SK-N-SH (cell line): ENCODE measurements at regions not wholly inside any gene's neighbourhood (a gene's known extent, or its start where the extent isn't known, plus 50 kb on each side); places are given as distances from the start of the nearest gene placed in this dataset.

Experiments used
- CTCF ChIA-PET: fragments of 300-600, 350-600 bp; formaldehyde crosslinking; extraction: SDS; loops from one replicate; lab custom pipeline; 2021; lab: Yijun Ruan, JAX
- POLR2A ChIA-PET: fragments of 350-600 bp; sonication (Branson Sonifier 250); formaldehyde crosslinking; extraction: SDS; loops from one replicate; lab custom pipeline; 2020; ENCODE audit warnings: antibody characterized with exemption, inconsistent platforms; lab: Yijun Ruan, JAX
- DNase-seq: peaks from one replicate; pipeline ENCODE4 v3.0.0; 2012
- H2AFZ ChIP-seq: fragments of 200-600 bp; sonication (generic); 2 replicates; pipeline ENCODE4 v1.8.1; 2016; ENCODE audit warnings: antibody characterized with exemption, mild to moderate bottlenecking, low read depth
- H3F3A ChIP-seq: fragments of 200-600 bp; sonication (generic); replicated peaks from 2 replicates; pipeline ENCODE3; 2016; ENCODE audit warnings: antibody characterized with exemption, mild to moderate bottlenecking; ENCODE audit not compliant: insufficient read depth
- H3K27ac ChIP-seq, 2 experiments: fragments of 200-500 bp in 1 of 2; fragments of 200-600 bp in 1 of 2; sonication (Bioruptor generic) in 1 of 2; sonication (generic), shearing (Covaris generic) in 1 of 2; 2 replicates each; pipeline versions ENCODE4 v1.5.1 to v1.6.1; 2014 to 2016; ENCODE audit warnings: low read depth in 2 of 2, inconsistent platforms in 1 of 2, low read length in 1 of 2, mild to moderate bottlenecking in 1 of 2, mixed read lengths in 1 of 2
- H3K27me3 ChIP-seq: fragments of 200-600 bp; sonication (generic), shearing (Covaris generic); 2 replicates; pipeline ENCODE4 v1.6.1; 2016; ENCODE audit warnings: mixed run types; ENCODE audit not compliant: insufficient read depth
- H3K36me3 ChIP-seq, 2 experiments: fragments of 200-500 bp in 1 of 2; fragments of 200-600 bp in 1 of 2; sonication (Bioruptor generic) in 1 of 2; sonication (generic) in 1 of 2; replicated peaks in 1 of 2; 2 replicates each; pipeline versions ENCODE3 to v1.5.1; 2014 to 2016; ENCODE audit warnings: low read length in 1 of 2, mild to moderate bottlenecking in 1 of 2; ENCODE audit not compliant: insufficient read depth in 2 of 2, control insufficient read depth in 1 of 2
- H3K4me1 ChIP-seq, 2 experiments: fragments of 200-500 bp in 1 of 2; fragments of 200-600 bp in 1 of 2; sonication (Bioruptor generic) in 1 of 2; sonication (generic), shearing (Covaris generic) in 1 of 2; 2 replicates each; pipeline versions ENCODE4 v1.5.1 to v1.6.1; 2014 to 2016; ENCODE audit warnings: low read depth in 1 of 2, low read length in 1 of 2, mixed run types in 1 of 2; ENCODE audit not compliant: insufficient read depth in 2 of 2, control insufficient read depth in 1 of 2
- H3K4me2 ChIP-seq: fragments of 200-600 bp; sonication (generic), shearing (Covaris generic); 2 replicates; pipeline ENCODE4 v1.6.1; 2017; ENCODE audit warnings: mixed run types
- H3K4me3 ChIP-seq, 2 experiments: fragments of 200-500 bp in 1 of 2; fragments of 200-600 bp in 1 of 2; sonication (Bioruptor generic) in 1 of 2; sonication (generic), shearing (Covaris generic) in 1 of 2; 2 replicates each; pipeline versions ENCODE4 v1.5.1 to v1.8.1; 2014 to 2016; ENCODE audit warnings: low read depth in 2 of 2, inconsistent platforms in 1 of 2, low read length in 1 of 2, mild to moderate bottlenecking in 1 of 2, mixed read lengths in 1 of 2, moderate library complexity in 1 of 2
- H3K79me2 ChIP-seq: fragments of 200-600 bp; sonication (generic); 2 replicates; pipeline ENCODE4 v1.8.1; 2017; ENCODE audit warnings: mild to moderate bottlenecking; ENCODE audit not compliant: insufficient read depth
- H3K9ac ChIP-seq: fragments of 200-600 bp; sonication (generic); 2 replicates; pipeline ENCODE4 v1.6.1; 2017; ENCODE audit warnings: mixed run types
- H3K9me2 ChIP-seq: fragments of 200-600 bp; sonication (generic); 2 replicates; pipeline ENCODE4 v1.6.1; 2017; ENCODE audit warnings: mixed run types
- H3K9me3 ChIP-seq: fragments of 200-600 bp; sonication (generic); 2 replicates; pipeline ENCODE4 v1.6.1; 2017; ENCODE audit warnings: mixed run types, mild to moderate bottlenecking, moderate library complexity
- H4K20me1 ChIP-seq: fragments of 200-600 bp; sonication (generic); 2 replicates; pipeline ENCODE4 v1.6.1; 2017; ENCODE audit warnings: mild to moderate bottlenecking, mixed run types; ENCODE audit not compliant: insufficient read depth
- EZH2phosphoT487 ChIP-seq: fragments of 200-600 bp; sonication (generic); IDR thresholded peaks from 2 replicates; pipeline ENCODE4 v1.6.1; 2017; ENCODE audit warnings: low read depth, mixed run types, mild to moderate bottlenecking, antibody characterized with exemption, moderate library complexity, borderline replicate concordance
- FOXJ3 ChIP-seq: sonication (generic); formaldehyde crosslinking; IDR thresholded peaks from 2 replicates; pipeline ENCODE4 v1.5.1; 2020; ENCODE audit warnings: mild to moderate bottlenecking, missing genetic modification reagents
- FOXM1 ChIP-seq: IDR thresholded peaks from 2 replicates; pipeline ENCODE4 v1.4.0; 2012; ENCODE audit warnings: low read depth, mild to moderate bottlenecking
- GABPA ChIP-seq: IDR thresholded peaks from 2 replicates; pipeline ENCODE4 v1.4.0; 2012; ENCODE audit warnings: low read depth, mild to moderate bottlenecking
- JUND ChIP-seq: IDR thresholded peaks from 2 replicates; pipeline ENCODE4 v1.4.0; 2012
- MEF2A ChIP-seq: IDR thresholded peaks from 2 replicates; pipeline ENCODE4 v1.4.0; 2012; ENCODE audit warnings: low read depth, borderline replicate concordance
- NFIC ChIP-seq: IDR thresholded peaks from 2 replicates; pipeline ENCODE4 v1.4.0; 2012; ENCODE audit warnings: borderline replicate concordance
- RAD21 ChIP-seq: IDR thresholded peaks from 2 replicates; pipeline ENCODE4 v1.6.1; 2012; ENCODE audit warnings: mild to moderate bottlenecking, low read length
- RCOR1 ChIP-seq: fragments of 150-350 bp; IDR thresholded peaks from 2 replicates; pipeline ENCODE4 v1.6.1; 2017; ENCODE audit warnings: antibody characterized with exemption, low read length
- REST ChIP-seq: IDR thresholded peaks from 2 replicates; pipeline ENCODE4 v1.6.1; 2012; ENCODE audit warnings: mild to moderate bottlenecking, low read depth, low read length, moderate library complexity
- RFX5 ChIP-seq: IDR thresholded peaks from 2 replicates; pipeline ENCODE4 v1.6.1; 2012; ENCODE audit warnings: mild to moderate bottlenecking, improper control_type of control experiment, low read length
- SIN3A ChIP-seq: IDR thresholded peaks from 2 replicates; pipeline ENCODE4 v1.6.1; 2012; ENCODE audit warnings: low read depth, mild to moderate bottlenecking, low read length, moderate library complexity, borderline replicate concordance
- TCF12 ChIP-seq: IDR thresholded peaks from 2 replicates; pipeline ENCODE4 v1.4.0; 2012
- USF1 ChIP-seq: IDR thresholded peaks from 2 replicates; pipeline ENCODE4 v1.4.0; 2012; ENCODE audit warnings: low read depth, borderline replicate concordance
- USF2 ChIP-seq: fragments of 150-350 bp; IDR thresholded peaks from 2 replicates; pipeline ENCODE4 v1.6.1; 2017; ENCODE audit warnings: antibody characterized with exemption, low read length, low read depth, borderline replicate concordance
- YY1 ChIP-seq: IDR thresholded peaks from 2 replicates; pipeline ENCODE4 v1.4.0; 2012; ENCODE audit warnings: low read depth, mild to moderate bottlenecking
- WGBS: methylation state at CpG from one replicate; pipeline ENCODE4 v1.1.6; 2017; ENCODE audit warnings: low lambda C conversion rate; 5-methylcytosine and 5-hydroxymethylcytosine counted together

GRCh38 chr17:79182176-79183042 is 107.8 kb downstream of the ENGASE start:
- 28% methylated on average over 27 of the region's 68 CpGs for WGBS
- Histone ChIP-seq H3K4me1 (peaks cover 0 to 3% of the 10 kb centered on the region in 2 experiments; a peak in 1 of 4 replicates), H3K27ac (no peak overlapping the region), H3K36me3 (no peaks in the 10 kb centered on the region), H3K79me2 (no peaks in the 10 kb centered on the region), H3F3A (no peaks in the 10 kb centered on the region), H3K27me3 (peaks cover 85% of the 10 kb centered on the region), H3K9ac (no peak overlapping the region), H3K4me2 (no peak overlapping the region), H3K9me3 (no peaks in the 10 kb centered on the region), H3K9me2 (no peaks in the 10 kb centered on the region), H2AFZ (no peak overlapping the region), H3K4me3 (no peak overlapping the region), H4K20me1 (peaks cover 12% of the 10 kb centered on the region; the same call in 1 of the 2 replicates)
- POLR2A ChIA-PET = no interaction called here
- DNase-seq = no peak
- CTCF ChIA-PET = interaction anchor here (0.9 to 34.2 kb wide), 6 partner anchors 9 to 219 kb away, joined by 3 to 571 read pairs (median 6); no protein-coding TSS in a partner anchor
- no peak for TF ChIP-seq FOXJ3 (CRISPR knock-in tag)
- no peak for TF ChIP-seq GABPA
- TF ChIP-seq NFIC = no peak
- TF ChIP-seq REST = no peak

- H3K36me3 ChIP-seq = no peaks in the 10 kb centered on the region
- H3K4me3 ChIP-seq = no peak overlapping the region
- H3K27ac ChIP-seq = no peak overlapping the region
- H3K79me2 ChIP-seq = no peaks in the 10 kb centered on the region
- DNase-seq = no peak
- no peak overlapping the region for H3K9ac ChIP-seq
- ChIA-PET CTCF (interaction anchor here (0.9 to 34.2 kb wide), 10 partner anchors 8 to 221 kb away, joined by 3 to 571 read pairs (median 7); no protein-coding TSS in a partner anchor), POLR2A (no interaction called here)
- peaks cover 0 to 3% of the 10 kb centered on the region in 2 experiments; a peak in 1 of 4 replicates for H3K4me1 ChIP-seq
- no peak overlapping the region for H3K4me2 ChIP-seq
- 68% methylated on average over 20 of the region's 20 CpGs for WGBS
- peaks cover 9% of the 10 kb centered on the region; the same call in 1 of the 2 replicates for H4K20me1 ChIP-seq
- no peaks in the 10 kb centered on the region for H3K9me2 ChIP-seq
- H3F3A ChIP-seq = no peaks in the 10 kb centered on the region
- TF ChIP-seq SIN3A = no peak
- TF ChIP-seq TCF12 = no peak
- TF ChIP-seq REST = no peak
- TF ChIP-seq FOXJ3 (CRISPR knock-in tag) = no peak
- no peak for TF ChIP-seq EZH2phosphoT487
- no peak for TF ChIP-seq GABPA
- no peak for TF ChIP-seq RAD21
- no peak for TF ChIP-seq JUND
- no peak for TF ChIP-seq USF2
- TF ChIP-seq RFX5 = no peak
- no peak for TF ChIP-seq USF1
- no peak for TF ChIP-seq YY1
- no peak for TF ChIP-seq FOXM1
- TF ChIP-seq MEF2A = no peak
- TF ChIP-seq RCOR1 = no peak
- peaks cover 88% of the 10 kb centered on the region for H3K27me3 ChIP-seq
- H2AFZ ChIP-seq = no peak overlapping the region
- no peaks in the 10 kb centered on the region for H3K9me3 ChIP-seq
Observed at GRCh38 chr17:79180358-79181005, 105.9 kb downstream of the ENGASE start.
